HepG2 (cell line): ENCODE measurements at regions not wholly inside any gene's neighbourhood (a gene's known extent, or its start where the extent isn't known, plus 50 kb on each side); places are given as distances from the start of the nearest gene placed in this dataset.
A peak's percentile ranks its signal among the peaks of the same experiment; 100 is the strongest.

Experiments
- ATAC-seq: fragments of 200-7000 bp; cut with Tn5 transposase; 3 replicates; pipeline ENCODE4 v1.9.1; 2020; ENCODE audit warnings: mild to moderate bottlenecking, moderate library complexity
- BruUV-seq: library from RNA; stranded (reverse); fragments of 400-500 nt; replicated peaks from 2 replicates; lab custom pipeline; 2021; lab: Mats Ljungman, UMichigan
- CTCF ChIA-PET: fragments of 300-600 bp; formaldehyde crosslinking; extraction: SDS; loops from one replicate; lab custom pipeline; 2021; ENCODE audit warnings: low total read pairs, inconsistent platforms, low intra/inter-chr PET ratio; lab: Yijun Ruan, JAX
- POLR2A ChIA-PET: fragments of 350-600 bp; sonication (Branson Sonifier 250); formaldehyde crosslinking; loops from one replicate; lab custom pipeline; 2020; ENCODE audit warnings: antibody characterized with exemption, inconsistent platforms; lab: Yijun Ruan, JAX
- DNase-seq: peaks from one replicate; pipeline ENCODE4 v3.0.0-alpha.2; 2015; ENCODE audit warnings: low spot score
- FAIRE-seq: peaks from 3 replicates; lab custom pipeline; 2011; peaks lifted over from hg19 to GRCh38; lab: Jason Lieb, UNC
- H2AFZ ChIP-seq: one replicate; pipeline ENCODE4 v1.6.1; 2011; ENCODE audit warnings: low read length, inconsistent platforms
- H3K27ac ChIP-seq: fragments of 300-600 bp; 3 replicates; pipeline ENCODE4 v1.8.0; 2011; ENCODE audit warnings: mixed run types, mild to moderate bottlenecking, mixed read lengths, low read length, inconsistent platforms; ENCODE audit not compliant: insufficient read depth; ENCODE audit errors: extremely low read length
- H3K27me3 ChIP-seq, 2 experiments: fragments of 200-600 bp in 1 of 2; 2 replicates in 1 of 2; 3 replicates in 1 of 2; pipeline versions ENCODE4 v1.6.0 to v1.8.0; 2011; ENCODE audit warnings: low read length in 2 of 2, mild to moderate bottlenecking in 2 of 2, moderate library complexity in 2 of 2, inconsistent platforms in 1 of 2; ENCODE audit not compliant: insufficient read depth in 2 of 2, control insufficient read depth in 1 of 2
- H3K36me3 ChIP-seq, 2 experiments: fragments of 200-600 bp in 1 of 2; replicated peaks in 1 of 2; 2 replicates in 1 of 2; 3 replicates in 1 of 2; pipeline versions ENCODE4 v1.5.1 to v1.8.0; 2011; ENCODE audit warnings: low read length in 2 of 2, inconsistent platforms in 1 of 2; ENCODE audit not compliant: insufficient read depth in 2 of 2, control insufficient read depth in 1 of 2
- H3K4me1 ChIP-seq: 2 replicates; pipeline ENCODE4 v1.5.1; 2012; ENCODE audit warnings: low read length, inconsistent platforms; ENCODE audit not compliant: insufficient read depth
- H3K4me2 ChIP-seq: 2 replicates; pipeline ENCODE4 v1.6.0; 2011; ENCODE audit warnings: low read depth, low read length, inconsistent platforms
- H3K4me3 ChIP-seq, 3 experiments: fragments of 200-600 bp in 1 of 3; sonication (generic), shearing (Covaris generic) in 1 of 3; replicated peaks in 1 of 3; 2 replicates each; pipeline ENCODE4 v1.5.1; 2011 to 2016; ENCODE audit warnings: low read length in 3 of 3, inconsistent platforms in 2 of 3, low read depth in 2 of 3, mild to moderate bottlenecking in 2 of 3, control low read depth in 1 of 3, mixed read lengths in 1 of 3; ENCODE audit not compliant: insufficient read depth in 1 of 3
- H3K79me2 ChIP-seq: one replicate; pipeline ENCODE4 v1.6.1; 2011; ENCODE audit warnings: low read length, inconsistent platforms; ENCODE audit not compliant: insufficient read depth
- H3K9ac ChIP-seq: 2 replicates; pipeline ENCODE4 v1.6.0; 2011; ENCODE audit warnings: mild to moderate bottlenecking, low read depth, low read length, inconsistent platforms; ENCODE audit not compliant: insufficient read depth
- H3K9me3 ChIP-seq: 2 replicates; pipeline ENCODE4 v1.5.1; 2012; ENCODE audit warnings: mild to moderate bottlenecking, low read length
- H4K20me1 ChIP-seq: 2 replicates; pipeline ENCODE4 v1.6.0; 2011; ENCODE audit warnings: inconsistent platforms, mild to moderate bottlenecking, low read length, moderate library complexity; ENCODE audit not compliant: insufficient read depth
- ATRX ChIP-seq: sonication (generic); formaldehyde crosslinking; IDR thresholded peaks from 2 replicates; pipeline ENCODE4 v1.4.0; 2020; ENCODE audit warnings: missing genetic modification reagents, borderline replicate concordance
- JUN ChIP-seq: sonication (generic); formaldehyde crosslinking; IDR thresholded peaks from 2 replicates; pipeline ENCODE4 v1.4.0; 2020; ENCODE audit warnings: mild to moderate bottlenecking, missing genetic modification reagents
- NR0B2 ChIP-seq: sonication (generic); formaldehyde crosslinking; IDR thresholded peaks from 2 replicates; pipeline ENCODE4 v1.4.0; 2020; ENCODE audit warnings: mild to moderate bottlenecking, missing genetic modification reagents
- RFX3 ChIP-seq: IDR thresholded peaks from 2 replicates; pipeline ENCODE4 v1.6.1; 2016; ENCODE audit warnings: missing biosample characterization, missing genetic modification reagents
- STAG1 ChIP-seq: sonication (generic); formaldehyde crosslinking; IDR thresholded peaks from 2 replicates; pipeline ENCODE4 v1.4.0; 2020; ENCODE audit warnings: missing genetic modification reagents
- USF2 ChIP-seq, 2 experiments: sonication (generic) in 1 of 2; formaldehyde crosslinking in 1 of 2; IDR thresholded peaks; 2 replicates each; pipeline versions ENCODE4 v1.5.1 to v1.6.1; 2011 to 2020; ENCODE audit warnings: borderline replicate concordance in 1 of 2, low read depth in 1 of 2, low read length in 1 of 2, mild to moderate bottlenecking in 1 of 2, missing genetic modification reagents in 1 of 2, moderate library complexity in 1 of 2
- ZNF557 ChIP-seq: sonication (generic); formaldehyde crosslinking; IDR thresholded peaks from 2 replicates; pipeline ENCODE4 v1.4.0; 2020; ENCODE audit warnings: missing genetic modification reagents
- ZNF720 ChIP-seq: sonication (generic); formaldehyde crosslinking; IDR thresholded peaks from 2 replicates; pipeline ENCODE4 v1.4.0; 2020; ENCODE audit warnings: missing genetic modification reagents
- ZNF841 ChIP-seq: sonication (generic); formaldehyde crosslinking; IDR thresholded peaks from 2 replicates; pipeline ENCODE4 v1.8.1; 2023; ENCODE audit warnings: missing genetic modification reagents, borderline replicate concordance
- WGBS: methylation state at CpG from one replicate; pipeline ENCODE4 v1.1.6; 2017; ENCODE audit warnings: low lambda C conversion rate; 5-methylcytosine and 5-hydroxymethylcytosine counted together
- in situ Hi-C: cut with HindIII; loops from 2 replicates; pipeline ENCODE4 v1.10.0; 2017; ENCODE audit warnings: low pct_unique_long_range_greater_than_20kb; ENCODE audit not compliant: extremely low pct_ligation_motif_present
- intact Hi-C: fragments of 100-400 bp; cut with micrococcal nuclease; formaldehyde crosslinking; loops from one replicate; pipeline ENCODE4 v1.10.0; 2022; ENCODE audit not compliant: unreplicated experiment

GRCh38 chr12:39697108-39697507 lies 77.5 kb upstream of the ABCD2 start (continued):
- TF ChIP-seq ZNF841: no peak
- TF ChIP-seq ZNF720 (CRISPR knock-in tag): no peak
- TF ChIP-seq JUN (CRISPR knock-in tag): no peak
- TF ChIP-seq, all 625 proteins: peak for 0

GRCh38 chr12:39692258-39692853 lies 72.8 kb upstream of the ABCD2 start:
- BruUV-seq: no TSS peak
- no peaks in the 10 kb centered on the region for H3K4me1 ChIP-seq
- H3K36me3 ChIP-seq: no peaks in the 10 kb centered on the region
- H3K4me3 ChIP-seq: no peak overlapping the region
- TF ChIP-seq STAG1 (CRISPR knock-in tag) (peak; percentile 38), ZNF557 (no peak), RFX3 (CRISPR knock-in tag) (no peak), ATRX (no peak), USF2 (IDR thresholded peaks at IDR 0.05; ENCODE audit: low read depth, low read length) (no peak), USF2 (CRISPR knock-in tag; IDR thresholded peaks at IDR 0.05; ENCODE audit: borderline replicate concordance) (no peak), NR0B2 (no peak)
- H3K27ac ChIP-seq: no peak overlapping the region
- FAIRE-seq (no peak), DNase-seq (no peak), ATAC-seq (no peak)
- POLR2A ChIA-PET: no interaction called here
- no peak overlapping the region for H3K9ac ChIP-seq
- no peaks in the 10 kb centered on the region for H3K79me2 ChIP-seq
- no peak overlapping the region for H2AFZ ChIP-seq
- 0% methylated on average over 1 of the region's 1 CpG for WGBS
- no peaks in the 10 kb centered on the region for H3K9me3 ChIP-seq
- H3K4me2 ChIP-seq: no peak overlapping the region
- intact Hi-C loops (loop anchor here (1.0 kb wide), 1 partner anchor 374 kb away; no protein-coding TSS in a partner anchor), in situ Hi-C loops (no loop called here)
- CTCF ChIA-PET: no interaction called here
- no peaks in the 10 kb centered on the region for H3K27me3 ChIP-seq
- H4K20me1 ChIP-seq: no peaks in the 10 kb centered on the region
